ENCODE measurements at regions not wholly inside any gene's neighbourhood (a gene's known extent, or its start where the extent isn't known, plus 50 kb on each side); places are given as distances from the start of the nearest gene placed in this dataset.
"Not testable (repeated sequence)": the region's sequence is repeated elsewhere in the genome, so short reads cannot be mapped to it uniquely, and the experiment has no call there.

DNA sequence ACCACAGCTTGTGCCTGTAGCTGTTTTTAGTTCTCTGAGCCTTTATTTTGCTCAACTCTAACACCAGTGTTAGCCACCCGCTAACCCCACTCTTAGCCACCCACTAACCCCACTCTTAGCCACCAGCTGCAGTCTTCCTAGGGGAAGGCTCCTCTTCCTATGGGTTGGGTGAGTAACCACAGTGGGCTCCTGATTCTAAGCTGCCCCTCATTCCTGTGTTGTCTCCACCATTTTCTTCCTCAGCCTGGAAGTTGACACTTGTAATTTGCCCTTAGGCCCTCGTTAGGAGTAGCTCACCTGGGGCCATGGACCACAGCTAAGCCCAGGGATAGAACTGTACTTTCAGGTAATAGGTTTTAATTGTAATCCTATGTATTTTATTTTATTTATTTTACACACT is 782.9 kb upstream of the TPTE start:
- DNase-seq (ENCODE audit: extremely low spot score in 2 of 2): peak in 1 of 2 donors; percentile 84
- no peak for TF ChIP-seq POLR2AphosphoS5 (IDR thresholded peaks at IDR 0.05; ENCODE audit: insufficient read depth in 1 of 2, low read depth in 1 of 2)
- TF ChIP-seq, protein P1, sequence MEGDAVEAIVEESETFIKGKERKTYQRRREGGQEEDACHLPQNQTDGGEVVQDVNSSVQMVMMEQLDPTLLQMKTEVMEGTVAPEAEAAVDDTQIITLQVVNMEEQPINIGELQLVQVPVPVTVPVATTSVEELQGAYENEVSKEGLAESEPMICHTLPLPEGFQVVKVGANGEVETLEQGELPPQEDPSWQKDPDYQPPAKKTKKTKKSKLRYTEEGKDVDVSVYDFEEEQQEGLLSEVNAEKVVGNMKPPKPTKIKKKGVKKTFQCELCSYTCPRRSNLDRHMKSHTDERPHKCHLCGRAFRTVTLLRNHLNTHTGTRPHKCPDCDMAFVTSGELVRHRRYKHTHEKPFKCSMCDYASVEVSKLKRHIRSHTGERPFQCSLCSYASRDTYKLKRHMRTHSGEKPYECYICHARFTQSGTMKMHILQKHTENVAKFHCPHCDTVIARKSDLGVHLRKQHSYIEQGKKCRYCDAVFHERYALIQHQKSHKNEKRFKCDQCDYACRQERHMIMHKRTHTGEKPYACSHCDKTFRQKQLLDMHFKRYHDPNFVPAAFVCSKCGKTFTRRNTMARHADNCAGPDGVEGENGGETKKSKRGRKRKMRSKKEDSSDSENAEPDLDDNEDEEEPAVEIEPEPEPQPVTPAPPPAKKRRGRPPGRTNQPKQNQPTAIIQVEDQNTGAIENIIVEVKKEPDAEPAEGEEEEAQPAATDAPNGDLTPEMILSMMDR (IDR thresholded peaks at IDR 0.05): no peak
- TF ChIP-seq POLR2A (IDR thresholded peaks at IDR 0.05): no peak
- intact Hi-C loops (cut with DNase I): no loop called here
- H3K27me3 ChIP-seq: no peaks in the 10 kb centered on the region
- no peak overlapping the region for H3K27ac ChIP-seq
- no peaks in the 10 kb centered on the region for H3K36me3 ChIP-seq
- peaks cover 6% of the 10 kb centered on the region for H3K9me3 ChIP-seq
- no peaks in the 10 kb centered on the region for H3K4me1 ChIP-seq
- H3K4me3 ChIP-seq: no peak overlapping the region

DNA sequence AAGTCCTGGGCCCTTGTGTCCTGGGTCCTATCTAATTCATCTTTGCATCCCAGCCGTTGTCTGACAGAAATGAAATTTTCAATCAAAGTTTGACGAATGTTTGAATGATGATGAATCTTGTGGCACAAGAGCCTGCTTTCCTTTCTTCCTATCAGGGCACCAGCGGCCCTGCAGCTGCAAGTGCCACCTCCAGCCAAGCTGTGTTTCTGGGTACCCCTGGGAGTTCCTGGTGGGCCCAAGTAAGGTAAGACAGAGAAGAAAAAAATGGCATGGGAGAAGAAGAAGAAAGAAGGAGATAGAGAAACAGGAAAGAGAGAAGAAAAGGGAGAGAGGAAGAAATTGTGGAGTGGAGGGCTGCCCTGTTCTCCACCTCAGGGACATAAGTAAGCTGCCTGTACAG is 782.1 kb upstream of the TPTE start:
- peak; percentile 83 to 92 for DNase-seq (ENCODE audit: extremely low spot score in 2 of 2)
- peaks cover 6% of the 10 kb centered on the region for H3K9me3 ChIP-seq
- no peak overlapping the region for H3K4me3 ChIP-seq
- intact Hi-C loops (cut with DNase I): no loop called here
- no peaks in the 10 kb centered on the region for H3K27me3 ChIP-seq
- H3K4me1 ChIP-seq: no peaks in the 10 kb centered on the region
- no peaks in the 10 kb centered on the region for H3K36me3 ChIP-seq
- TF ChIP-seq, protein P1 (IDR thresholded peaks at IDR 0.05): no peak
- TF ChIP-seq POLR2A (IDR thresholded peaks at IDR 0.05): no peak
- no peak for TF ChIP-seq POLR2AphosphoS5 (IDR thresholded peaks at IDR 0.05; ENCODE audit: insufficient read depth in 1 of 2, low read depth in 1 of 2)
- no peak overlapping the region for H3K27ac ChIP-seq

DNA sequence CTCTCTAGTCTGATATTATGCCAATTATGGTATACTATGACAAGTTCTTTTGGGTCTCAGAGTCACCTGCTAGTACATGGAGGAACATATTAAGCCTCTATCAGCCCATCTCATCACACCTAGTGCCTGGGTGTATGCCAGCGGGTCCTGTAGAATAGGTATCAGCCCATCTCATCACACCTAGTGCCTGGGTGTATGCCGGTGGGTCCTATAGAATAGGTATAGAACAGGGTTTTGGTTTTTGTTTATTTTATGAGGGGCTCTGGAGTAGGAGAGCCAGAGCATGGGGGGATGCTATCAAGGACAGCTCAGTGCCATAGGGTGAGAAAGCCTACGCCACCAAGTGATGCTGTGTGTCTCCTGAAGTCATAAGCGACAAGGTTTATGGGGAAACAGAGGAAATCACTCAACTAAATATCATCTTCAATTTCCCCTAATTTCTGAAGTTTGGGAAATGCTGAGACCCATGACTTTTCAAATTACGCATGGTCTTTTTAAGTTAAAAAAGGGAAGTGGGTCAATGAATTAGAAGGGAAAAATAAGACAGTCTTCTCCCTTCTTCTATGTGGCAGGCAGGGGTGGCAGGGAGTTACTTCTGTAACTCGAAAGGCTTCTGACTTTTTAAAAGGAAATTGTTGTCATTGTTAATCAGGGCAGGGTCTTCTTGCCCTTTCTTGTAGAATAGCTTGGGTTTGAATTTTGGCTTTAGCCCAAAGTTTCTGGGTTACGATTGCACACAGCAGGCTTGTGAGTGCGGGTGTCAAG is 781.0 kb upstream of the TPTE start:
- H3K4me1 ChIP-seq; H3K9me3 ChIP-seq; H3K27ac ChIP-seq; intact Hi-C loops (cut with DNase I); H3K4me3 ChIP-seq; H3K36me3 ChIP-seq; H3K27me3 ChIP-seq: not testable (repeated sequence)
- peak in 1 of 2 donors; percentile 79 for DNase-seq (ENCODE audit: extremely low spot score in 2 of 2)

DNA sequence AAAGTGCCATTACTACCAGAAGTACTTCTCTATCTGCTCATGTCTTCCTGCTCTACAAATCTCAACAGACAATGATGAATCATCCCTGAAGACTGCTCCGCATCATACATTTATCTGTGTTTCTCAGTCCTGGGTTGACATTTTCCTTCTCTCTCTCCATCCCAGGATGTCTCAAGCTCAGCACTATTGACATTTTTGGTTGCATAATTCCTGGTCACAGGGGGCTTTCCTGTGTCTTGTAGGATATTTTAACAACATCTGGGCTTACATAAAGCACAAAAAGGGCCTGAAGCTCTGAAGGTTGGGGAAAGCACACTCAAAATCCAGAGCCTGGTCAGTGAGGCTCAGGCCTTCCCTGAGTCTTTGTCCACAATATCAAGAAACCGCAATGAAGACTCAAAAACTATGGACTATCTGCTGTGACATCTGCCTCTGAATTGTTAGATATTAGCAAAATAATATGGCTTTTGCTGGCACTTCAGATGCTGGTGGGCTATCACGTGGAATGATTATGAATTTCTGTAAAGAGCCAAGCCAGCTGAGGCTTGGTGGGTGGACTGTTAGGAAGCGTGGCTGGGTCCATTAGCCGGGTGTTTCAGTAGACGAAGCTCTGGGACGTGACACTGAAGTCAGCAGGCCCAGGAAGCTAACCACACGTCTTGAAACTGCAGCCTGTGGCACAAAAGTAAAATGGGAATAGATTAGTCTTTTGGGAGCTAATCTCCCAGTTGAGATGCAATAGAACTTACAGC is 780.2 kb upstream of the TPTE start:
- intact Hi-C loops (cut with DNase I); H3K4me3 ChIP-seq; H3K4me1 ChIP-seq; H3K9me3 ChIP-seq; H3K27ac ChIP-seq; H3K36me3 ChIP-seq; H3K27me3 ChIP-seq: not testable (repeated sequence)
- DNase-seq (ENCODE audit: extremely low spot score in 2 of 2): peak in 1 of 2 donors; percentile 80

DNA sequence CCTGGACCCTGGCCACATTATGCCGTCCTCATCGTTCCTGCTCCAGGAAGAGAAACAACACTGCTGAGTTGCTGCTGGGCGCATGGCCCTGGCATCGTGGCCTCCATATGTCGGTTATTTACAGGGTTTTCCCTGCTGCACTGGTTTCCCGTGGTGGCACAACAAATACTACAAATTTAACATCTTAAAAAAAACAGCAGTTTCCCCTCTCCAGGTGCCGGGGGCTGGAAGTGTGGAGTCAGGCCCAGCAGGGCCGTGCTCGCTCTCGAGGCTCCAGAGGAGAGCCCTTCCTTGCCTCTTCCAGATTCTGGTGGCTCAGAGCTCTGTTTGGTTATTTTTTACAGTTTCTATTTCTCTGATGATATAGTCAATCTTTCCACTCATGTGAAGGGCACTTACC is 777.8 kb upstream of the TPTE start:
- intact Hi-C loops (cut with DNase I); H3K36me3 ChIP-seq; H3K4me3 ChIP-seq; H3K27me3 ChIP-seq; H3K9me3 ChIP-seq; H3K4me1 ChIP-seq; H3K27ac ChIP-seq: not testable (repeated sequence)
- DNase-seq (ENCODE audit: extremely low spot score in 2 of 2): peak in 1 of 2 donors; percentile 82

DNA sequence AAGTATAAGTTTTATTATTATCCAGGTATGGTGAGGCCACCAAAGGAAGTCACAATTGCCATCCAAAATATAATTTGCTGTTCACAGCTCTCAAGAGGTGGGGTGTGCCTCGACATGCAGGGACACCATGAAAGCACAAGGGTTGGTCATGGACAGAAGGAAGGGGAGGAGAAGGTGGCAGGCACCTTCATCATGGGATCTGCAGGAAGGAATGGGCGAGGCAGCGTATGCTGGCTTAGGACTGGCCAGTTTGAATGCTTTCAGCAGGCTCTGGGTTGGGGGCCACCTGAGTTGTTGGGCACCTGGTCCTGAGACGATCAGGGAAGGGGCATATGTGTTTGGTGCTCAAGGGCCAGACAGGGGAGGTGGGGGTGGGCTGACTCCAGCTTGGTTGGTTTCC is 777.2 kb upstream of the TPTE start:
- H3K4me1 ChIP-seq; H3K9me3 ChIP-seq; H3K4me3 ChIP-seq; H3K36me3 ChIP-seq; intact Hi-C loops (cut with DNase I); H3K27me3 ChIP-seq; H3K27ac ChIP-seq: not testable (repeated sequence)
- peak in 1 of 2 donors; percentile 58 for DNase-seq (ENCODE audit: extremely low spot score in 2 of 2)

DNA sequence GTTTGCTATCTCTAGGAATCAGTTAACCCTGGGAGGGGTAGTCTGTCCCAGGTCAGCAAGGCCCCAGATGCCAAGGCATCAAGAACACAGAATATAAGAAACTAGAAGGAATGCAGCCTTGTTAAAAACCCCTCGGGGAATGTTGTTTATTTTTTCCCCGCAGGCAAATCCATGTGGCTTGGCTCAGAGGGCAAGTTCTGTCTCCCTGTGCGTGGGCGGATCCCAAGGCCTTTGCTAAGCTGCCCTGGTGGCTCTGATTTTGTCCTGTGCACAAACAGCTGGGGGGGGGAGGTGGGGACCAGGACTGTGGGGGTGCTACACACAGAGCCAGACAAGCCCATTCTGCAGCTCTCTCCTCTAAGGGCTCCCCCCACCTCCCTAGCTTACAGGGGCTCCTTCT is 776.8 kb upstream of the TPTE start:
- H3K27ac ChIP-seq; H3K36me3 ChIP-seq; H3K4me1 ChIP-seq; intact Hi-C loops (cut with DNase I); H3K9me3 ChIP-seq; H3K27me3 ChIP-seq; H3K4me3 ChIP-seq: not testable (repeated sequence)
- peak in 1 of 2 donors; percentile 82 for DNase-seq (ENCODE audit: extremely low spot score in 2 of 2)

DNA sequence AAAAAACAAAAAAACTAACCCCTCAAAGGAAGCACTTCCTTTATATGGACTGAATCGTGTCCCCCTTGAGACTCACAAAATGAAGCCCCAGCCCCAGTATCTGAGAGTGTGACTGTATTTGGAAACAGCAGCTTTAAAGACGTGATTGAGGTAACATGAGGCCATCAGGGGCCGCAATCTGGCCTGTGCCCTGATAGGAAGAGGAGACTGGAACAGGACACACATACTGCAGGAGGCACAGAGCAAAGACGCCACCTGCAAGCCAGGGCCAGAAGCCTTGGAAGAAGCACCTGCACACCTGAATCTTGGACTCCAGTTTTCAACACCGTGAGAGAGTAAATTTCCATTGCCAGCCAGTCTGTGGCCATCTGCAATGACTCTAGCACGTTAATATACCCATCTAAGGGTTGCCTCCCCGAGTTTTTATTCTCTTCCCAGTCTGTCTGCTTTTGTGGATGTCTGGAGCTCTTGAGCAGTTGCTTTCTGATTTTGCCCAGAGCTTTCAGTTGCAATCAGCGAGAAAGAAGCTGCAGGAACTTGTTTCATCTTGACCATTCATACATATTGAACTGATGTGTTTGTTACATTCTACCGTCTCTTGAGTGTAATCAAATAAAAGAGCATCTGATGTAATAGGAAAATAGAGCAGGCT is 775.8 kb upstream of the TPTE start:
- intact Hi-C loops (cut with DNase I); H3K36me3 ChIP-seq; H3K9me3 ChIP-seq; H3K4me1 ChIP-seq; H3K27ac ChIP-seq; H3K27me3 ChIP-seq; H3K4me3 ChIP-seq: not testable (repeated sequence)
- peak in 1 of 2 donors; percentile 70 for DNase-seq (ENCODE audit: extremely low spot score in 2 of 2)

DNA sequence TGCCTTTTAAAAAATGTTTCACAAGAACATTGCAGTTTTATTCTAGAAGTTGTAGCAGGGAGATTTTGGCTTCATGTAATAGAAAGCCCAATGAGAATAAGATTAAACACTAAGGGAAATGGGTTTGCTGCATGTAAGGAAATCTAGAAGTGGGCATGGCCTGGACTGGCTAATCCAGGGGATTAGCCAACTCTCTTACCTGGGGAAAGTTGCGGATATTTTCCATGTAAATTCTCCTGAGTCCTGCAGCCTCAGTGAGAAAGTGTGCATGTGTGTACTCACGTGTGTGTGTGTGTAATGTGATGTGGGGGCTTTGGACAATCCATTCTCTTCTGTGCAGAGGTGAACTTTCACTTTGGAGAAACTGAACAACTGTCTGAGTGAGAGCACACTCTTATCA is 775.1 kb upstream of the TPTE start:
- intact Hi-C loops (cut with DNase I); H3K4me1 ChIP-seq; H3K9me3 ChIP-seq; H3K27me3 ChIP-seq; H3K4me3 ChIP-seq; H3K27ac ChIP-seq; H3K36me3 ChIP-seq: not testable (repeated sequence)
- peak in 1 of 2 donors; percentile 75 for DNase-seq (ENCODE audit: extremely low spot score in 2 of 2)

DNA sequence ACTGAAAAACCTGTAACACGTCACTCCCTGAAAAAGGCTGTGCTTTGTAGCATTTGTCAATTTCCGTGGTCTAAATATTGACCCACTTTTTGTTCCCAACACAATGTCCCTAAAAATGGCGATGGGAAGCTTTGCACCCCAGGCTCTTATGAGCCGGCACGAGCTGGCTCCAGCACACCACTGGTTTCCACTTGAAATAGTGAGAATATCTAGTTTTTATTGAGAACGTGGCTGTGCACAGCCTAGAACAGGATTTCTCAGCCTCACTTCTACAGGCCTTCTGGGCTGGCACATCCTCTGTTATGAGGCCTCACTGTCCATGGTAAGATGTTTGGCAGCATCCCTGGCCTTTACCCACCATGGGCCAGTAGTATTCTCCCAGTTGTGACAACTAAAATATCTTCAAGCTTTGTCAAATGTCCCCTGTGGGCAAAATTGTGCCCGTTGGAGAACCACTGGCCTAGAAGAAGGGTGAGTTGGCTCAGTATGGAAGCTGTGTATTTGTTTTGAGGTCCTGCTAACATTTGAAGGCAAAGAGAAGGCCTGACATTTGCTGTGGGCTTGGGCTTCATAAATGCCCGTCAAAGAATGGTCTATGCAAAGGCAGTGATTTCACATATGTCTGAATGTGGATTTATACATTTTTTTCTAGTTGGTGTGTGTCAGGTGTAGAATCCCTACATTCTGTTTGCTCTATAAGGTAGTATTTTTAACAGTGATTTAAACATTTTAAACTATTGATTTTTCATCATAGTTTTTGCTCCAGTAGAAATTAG is 774.4 kb upstream of the TPTE start:
- H3K9me3 ChIP-seq; H3K36me3 ChIP-seq; intact Hi-C loops (cut with DNase I); H3K4me3 ChIP-seq; H3K27me3 ChIP-seq; H3K27ac ChIP-seq; DNase-seq (ENCODE audit: extremely low spot score in 2 of 2); H3K4me1 ChIP-seq: not testable (repeated sequence)
